Hematopoietic multipotent progenitor cell (in vitro differentiated cells): ENCODE measurements at regions not wholly inside any gene's neighbourhood (a gene's known extent, or its start where the extent isn't known, plus 50 kb on each side); places are given as distances from the start of the nearest gene placed in this dataset.

Experiments
- DNase-seq, 3 donors: peaks; one replicate each; pipeline ENCODE4 v3.0.0-alpha.2; 2011 to 2015; ENCODE audit warnings: low read depth in 2 of 3, low spot score in 2 of 3

DNA sequence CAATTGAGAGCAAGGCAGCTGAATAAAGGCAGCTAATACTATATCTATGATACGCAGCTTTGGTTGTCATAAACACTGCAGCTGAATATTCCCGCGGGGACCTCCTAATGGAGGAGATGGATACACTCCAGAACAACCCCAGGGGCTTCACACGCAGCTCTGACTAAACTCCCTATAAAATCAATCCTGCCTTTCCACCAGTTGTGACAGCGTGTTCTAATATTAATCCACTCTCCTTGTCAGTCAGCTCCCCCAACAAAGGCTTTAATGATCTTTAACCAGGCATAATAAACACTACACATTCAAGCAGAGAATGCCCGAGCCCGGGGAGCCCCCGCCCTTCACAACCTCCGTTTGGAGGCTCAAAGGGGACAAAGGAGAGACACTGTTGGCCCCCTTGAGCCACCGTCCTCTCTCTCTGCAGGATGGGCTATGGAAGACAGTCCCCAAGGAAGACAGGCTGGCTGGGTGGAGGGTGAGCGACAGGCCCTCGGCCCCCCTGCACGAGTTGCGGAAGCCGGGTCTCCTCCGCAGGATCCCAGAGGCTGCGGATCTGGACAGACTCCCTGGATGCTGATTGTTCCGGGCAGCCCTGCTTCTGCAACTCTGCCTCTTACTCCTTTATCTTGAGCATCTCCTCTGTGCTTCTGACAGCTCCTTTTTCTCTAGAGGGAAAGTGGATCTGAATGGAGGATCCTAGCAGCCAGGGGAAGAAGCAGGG is 565.2 kb downstream of the BUD13 start:
- DNase-seq = no peak

DNA sequence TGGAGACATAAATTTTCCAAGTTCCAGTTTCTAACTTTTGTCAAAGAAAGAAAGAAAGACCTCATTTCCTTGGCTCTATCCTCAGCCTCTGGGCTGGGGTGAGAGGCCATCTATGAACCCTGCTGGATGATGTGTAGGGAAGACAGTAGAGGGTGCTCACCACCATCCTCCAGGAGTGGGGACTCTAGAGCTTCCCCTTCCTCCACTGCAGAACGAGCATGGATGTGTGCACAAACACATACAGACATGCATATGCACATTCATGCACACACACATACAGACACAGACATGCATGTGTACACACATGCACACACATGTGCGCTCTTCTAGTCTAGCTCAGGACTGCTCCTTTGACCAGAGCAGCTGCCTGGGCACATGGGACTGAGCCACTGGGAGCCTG is 565.8 kb downstream of the BUD13 start:
- no peak for DNase-seq

DNA sequence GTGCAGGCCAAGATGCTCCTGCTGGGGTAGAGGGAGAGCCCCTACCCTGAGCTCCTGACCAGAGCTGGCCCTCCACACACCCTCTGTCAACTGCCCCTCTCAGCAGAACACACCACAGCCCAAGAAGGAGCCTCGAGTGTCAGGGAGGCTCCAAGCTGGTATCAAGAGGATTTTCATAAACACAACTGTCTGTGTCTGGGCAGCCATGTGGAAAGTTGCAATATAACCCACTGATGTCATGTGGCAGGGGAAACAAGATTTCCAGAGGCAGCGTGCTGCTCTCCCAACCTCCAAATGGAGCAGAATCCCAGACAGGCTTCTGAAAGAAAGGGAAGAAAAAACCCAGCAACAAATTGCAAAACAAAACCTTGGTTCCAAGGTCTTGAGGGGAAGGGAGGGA is 569.9 kb downstream of the BUD13 start:
- no peak for DNase-seq

DNA sequence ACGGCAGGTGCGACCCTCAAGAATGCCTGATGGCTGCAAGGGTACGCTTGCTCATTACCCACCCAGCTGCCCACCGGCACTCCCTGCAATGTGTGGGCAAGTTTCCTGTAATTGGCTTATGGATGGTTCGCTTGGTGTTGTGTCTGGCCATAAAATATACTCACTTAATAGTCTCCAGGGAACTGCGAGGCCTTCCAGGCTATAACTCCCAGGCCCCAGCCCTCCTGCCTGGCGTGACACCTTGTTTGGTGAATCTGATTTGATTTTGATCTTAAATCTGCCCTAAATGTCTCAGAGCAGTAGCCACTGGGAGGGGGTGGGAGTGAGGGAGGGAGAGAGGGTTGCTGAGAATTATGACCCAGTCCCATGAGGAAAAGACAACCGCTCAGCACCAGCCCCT is 572.2 kb downstream of the BUD13 start:
- DNase-seq = no peak

DNA sequence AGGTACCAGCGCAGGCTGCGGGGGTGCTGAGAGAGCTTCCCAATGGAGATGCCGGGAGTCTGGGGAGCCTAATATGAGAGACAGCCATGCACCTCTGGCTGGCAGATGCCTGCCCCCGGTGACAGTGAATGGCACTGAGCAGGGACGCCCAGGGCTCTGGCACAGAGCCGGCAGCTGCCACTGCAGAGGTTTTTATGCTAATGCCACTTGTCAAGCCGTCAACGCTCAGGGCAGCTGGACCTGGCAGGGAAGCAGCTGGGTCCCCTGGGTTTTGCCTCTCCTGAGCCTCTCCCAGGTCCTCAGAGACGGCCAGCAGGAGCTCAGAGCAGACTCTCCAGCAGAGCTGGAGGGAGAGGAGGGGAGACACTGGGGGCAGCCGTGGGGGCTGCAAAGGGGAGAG is 573.6 kb downstream of the BUD13 start:
- DNase-seq = no peak

DNA sequence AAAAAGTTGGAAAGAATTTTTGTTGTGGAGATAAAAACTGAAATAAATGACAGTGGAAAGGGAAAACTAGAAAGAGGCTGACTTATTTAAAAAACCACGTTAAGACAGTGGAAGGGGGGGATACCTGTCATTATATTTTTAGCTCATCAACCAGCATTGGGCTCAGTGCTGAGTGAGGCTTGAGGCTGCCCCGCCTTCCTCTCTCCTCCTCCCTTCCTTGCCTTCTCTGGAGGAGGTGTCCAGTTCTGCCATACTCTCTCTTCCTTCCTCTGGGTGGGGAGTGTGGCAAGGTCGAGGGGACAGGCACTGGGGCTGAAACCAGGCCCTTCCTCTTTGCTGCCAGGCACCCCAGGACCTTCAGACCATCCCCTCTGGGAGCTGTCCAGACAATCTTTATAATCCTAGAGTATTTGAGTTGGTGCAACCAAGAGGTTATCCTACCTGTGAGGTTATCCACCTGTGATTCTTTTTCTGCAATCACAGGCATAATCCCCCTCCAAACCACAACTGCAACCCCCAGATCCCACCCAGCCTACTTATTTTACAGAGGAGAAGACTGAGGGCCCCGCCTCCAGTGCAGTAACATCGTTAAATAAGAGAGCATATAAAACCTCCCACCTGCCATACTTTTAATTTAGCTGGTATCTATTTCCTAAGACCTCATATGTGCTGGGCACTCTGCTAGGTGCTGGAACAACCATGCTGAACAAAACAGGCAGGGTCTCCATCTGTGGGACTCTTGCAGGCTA is 578.5 kb downstream of the BUD13 start:
- no peak for DNase-seq

DNA sequence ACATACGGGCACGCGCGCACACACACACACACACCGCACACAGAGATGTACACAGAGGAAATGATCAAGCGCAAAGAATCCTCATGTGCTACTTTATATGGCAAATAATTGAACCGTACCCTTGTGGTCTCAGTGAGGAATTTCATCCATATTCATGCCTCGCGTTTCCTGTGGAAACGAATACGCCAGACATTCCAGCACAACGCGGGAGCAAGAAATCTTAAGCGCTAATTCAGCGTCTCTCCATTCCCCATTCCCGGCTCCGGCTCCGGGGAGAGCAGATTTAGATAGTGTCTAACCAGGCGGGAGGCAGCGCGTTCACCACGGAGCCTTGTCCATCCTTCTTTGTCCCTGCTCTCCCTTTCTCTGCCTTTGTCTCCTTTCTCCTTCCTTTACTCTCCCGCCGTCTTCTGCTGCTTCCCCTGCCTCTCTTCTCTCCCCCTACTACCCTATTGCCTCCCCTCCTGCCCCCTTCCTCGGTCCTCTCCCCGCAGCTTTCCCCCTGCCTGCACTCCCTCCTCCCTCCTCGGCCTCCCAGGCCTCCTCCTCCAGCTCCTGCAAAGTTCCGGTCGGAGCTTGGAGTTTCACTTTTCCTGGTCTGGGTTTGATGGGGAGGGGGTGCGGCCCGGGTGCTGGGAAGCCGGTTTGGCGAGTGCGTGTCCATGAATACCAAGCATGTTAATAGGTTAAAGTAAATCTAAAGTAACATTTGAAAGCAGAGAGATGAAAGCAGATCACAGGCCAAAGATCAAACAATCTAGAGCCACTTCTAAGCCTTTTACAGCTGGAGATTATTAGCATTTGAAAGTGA is 579.3 kb downstream of the BUD13 start:
- DNase-seq = no peak

DNA sequence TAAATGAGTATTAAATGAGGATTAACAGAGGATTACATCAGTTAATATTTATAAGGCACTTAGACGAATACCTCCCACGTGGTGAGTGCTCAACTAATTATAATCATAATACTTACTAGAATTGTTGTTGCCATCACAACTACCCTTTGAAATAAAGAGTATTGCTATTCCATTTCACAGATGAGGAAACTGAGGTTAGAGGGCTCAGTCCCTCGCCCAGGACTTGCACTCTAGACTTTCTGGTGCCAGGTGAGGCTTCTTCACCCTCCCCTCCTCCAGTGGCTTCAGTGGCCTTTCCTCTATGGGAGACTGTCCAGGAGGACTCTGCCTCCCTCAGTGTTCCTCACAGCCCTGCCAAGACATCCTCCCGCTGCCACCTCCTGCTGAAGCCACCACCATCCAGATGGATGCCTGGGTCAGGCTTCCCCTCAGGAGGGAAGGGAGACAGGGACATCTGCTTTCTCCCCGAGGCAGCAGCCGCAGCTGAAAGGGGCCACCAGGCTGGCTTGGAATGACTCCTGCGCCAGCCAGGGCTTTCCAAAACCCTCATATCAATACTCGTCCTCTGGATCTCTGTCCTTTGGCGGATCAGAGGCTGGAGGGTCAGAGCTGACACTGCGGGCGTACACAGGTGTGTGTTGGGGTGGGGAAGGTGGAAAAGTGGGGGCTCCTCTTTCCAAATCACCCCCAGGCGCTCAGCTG is 580.1 kb downstream of the BUD13 start:
- DNase-seq = no peak

DNA sequence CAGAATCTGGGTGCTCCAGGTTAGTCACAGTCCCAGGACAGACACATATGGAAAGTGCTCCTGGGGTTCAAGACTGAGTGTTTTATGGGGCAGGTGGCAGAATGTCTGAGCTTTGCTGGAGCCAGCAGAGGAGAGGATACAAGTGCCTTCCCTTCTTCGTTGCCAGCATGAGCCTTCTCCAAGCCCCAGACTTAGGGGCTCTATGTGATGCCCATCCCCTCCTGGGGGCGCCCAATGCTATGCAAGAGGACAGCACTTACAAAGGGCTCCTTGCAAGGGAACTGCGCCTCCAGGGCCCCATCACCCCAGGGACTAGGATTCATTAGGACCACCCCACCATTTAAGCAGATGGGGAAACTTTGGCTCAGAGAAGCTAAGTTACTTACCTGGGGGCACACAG is 581.9 kb downstream of the BUD13 start:
- DNase-seq = no peak

DNA sequence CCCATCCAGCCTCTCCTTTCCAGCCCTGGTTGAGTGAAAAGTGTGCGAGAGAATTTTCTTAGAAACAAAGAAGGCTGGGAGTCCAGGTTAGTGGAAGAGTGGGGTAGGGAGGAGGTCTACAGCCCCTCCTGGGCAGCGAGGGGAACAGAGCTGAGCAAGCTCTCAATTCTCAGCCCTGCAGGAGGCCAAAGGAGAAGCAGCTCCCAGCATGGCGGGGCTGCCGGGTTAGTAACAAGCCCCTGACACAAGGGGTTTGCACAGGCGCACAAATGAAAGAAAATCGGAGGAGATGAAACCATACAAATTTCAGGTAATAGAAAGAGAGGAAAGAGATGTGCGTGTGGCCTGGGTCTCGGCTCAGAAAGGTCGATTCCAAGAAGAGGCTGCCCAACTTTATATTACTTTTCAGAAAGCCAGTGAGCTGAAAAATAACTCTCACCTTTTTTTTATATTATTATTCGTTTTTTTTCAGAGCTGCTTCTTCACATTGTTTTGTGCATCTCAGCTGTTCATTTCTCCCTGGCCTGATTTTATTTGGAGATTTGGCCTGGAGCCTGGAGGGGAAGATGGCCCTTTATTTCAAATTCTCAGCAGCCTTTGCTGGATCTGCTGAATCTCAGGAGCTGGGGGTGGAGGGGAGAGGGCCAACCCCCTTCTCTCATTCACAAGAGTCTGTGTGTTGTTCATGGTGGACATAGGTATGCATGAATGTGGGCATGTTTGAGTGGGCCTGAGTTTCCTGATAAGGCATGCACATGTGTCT is 583.2 kb downstream of the BUD13 start:
- DNase-seq = no peak

DNA sequence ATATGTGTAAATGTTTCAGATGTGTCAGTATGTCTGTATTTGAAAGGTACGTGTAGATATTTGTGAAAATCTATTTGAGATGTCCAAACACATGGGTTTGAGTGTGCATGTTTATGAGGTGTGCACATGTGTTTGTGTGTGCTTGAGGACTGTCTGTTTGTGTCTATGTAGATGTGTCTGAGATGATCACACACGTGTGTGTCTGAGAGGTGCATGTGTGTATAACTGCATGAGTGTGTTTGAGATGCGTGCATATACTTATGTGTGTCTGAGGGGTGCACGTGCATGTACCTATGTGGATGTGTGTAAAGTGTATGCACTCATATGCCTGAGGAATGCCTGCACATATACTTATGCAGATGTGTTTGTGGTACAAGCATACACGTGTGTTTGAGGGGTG is 584.4 kb downstream of the BUD13 start:
- DNase-seq = no peak

DNA sequence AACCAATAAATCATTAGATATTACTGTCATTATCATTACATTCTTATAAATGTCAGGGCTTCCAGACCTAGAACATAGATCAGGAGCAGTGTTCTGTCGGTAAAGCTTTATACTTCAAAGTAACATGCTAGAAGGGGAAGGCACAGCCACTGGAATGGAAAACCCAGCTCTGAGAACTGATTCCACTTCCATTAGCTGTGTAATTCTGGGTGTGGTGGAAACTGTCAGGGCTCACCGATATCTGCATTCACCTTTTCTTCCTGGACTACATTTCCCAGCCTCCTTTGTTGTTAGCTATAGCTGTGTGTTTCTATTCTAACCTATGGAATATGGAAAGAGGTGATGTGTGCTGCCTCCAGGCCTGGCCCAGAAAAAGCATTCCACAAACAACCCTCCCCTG is 585.8 kb downstream of the BUD13 start:
- DNase-seq = no peak

DNA sequence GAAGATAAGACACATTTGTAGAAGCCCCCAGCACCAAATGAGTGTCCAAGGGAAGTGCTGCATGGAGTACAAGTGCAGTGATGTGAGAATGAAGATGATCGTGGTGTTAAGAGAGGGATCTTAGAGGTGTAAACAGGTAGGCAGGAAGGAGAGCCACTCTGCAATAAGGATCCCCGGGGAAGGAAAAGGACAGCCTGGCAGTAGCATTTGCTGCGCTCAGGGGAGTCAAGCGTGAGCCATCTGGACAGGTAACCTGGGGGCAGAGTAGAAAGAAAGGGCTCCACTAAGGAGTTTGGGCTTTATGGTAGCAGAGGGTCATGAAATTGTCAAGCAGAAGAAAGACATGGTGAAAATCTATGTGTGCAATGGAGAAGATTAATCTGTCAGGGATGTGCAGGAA is 587.2 kb downstream of the BUD13 start:
- no peak for DNase-seq

DNA sequence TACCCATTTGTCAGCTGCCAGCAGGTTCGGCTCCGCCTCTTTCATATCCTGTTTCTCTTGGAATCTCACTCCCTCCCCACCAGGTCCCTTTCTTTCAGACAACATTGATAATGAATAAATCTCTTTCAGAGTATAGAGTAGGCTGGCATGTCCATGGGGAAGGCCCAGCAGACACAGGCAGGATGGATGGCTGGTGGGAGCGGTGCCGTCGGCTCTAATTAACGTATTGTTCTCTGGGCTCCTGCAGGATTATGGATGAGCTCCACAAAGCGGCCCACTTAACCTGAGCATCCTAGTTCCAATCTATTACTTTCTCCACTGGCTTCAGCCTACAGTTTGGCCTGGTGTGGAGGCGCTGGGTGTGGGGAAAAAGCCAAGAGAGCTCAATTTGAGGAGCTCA is 588.0 kb downstream of the BUD13 start:
- no peak for DNase-seq

DNA sequence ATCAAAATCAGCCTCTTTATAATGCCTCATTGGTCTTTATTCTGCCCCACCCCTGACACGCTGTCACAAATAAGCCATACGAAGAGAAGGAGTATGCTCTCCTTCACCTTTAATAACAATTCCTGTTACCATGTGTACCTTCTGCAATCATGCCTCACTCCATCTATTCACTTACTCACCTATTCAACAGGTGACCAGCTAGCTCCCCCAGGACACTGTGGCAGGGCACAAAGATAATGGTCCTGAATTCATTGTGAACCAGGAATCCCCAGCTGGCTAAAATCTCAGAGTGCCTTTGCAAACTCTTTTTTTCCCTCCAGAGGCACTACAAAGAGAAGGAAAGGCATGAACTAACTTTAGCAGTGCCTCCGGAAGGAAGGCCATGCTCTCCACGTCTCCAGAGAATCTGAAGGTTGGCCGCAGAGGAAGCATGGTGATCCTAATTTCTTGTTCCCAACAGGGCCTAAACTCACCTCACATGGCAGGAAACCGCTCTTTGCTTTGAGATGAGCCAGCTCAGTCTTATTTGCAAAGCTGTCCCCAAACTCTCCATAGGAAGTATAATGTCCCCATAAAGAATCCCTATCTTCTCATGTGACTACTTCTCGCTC is 590.3 kb downstream of the BUD13 start:
- DNase-seq = no peak

DNA sequence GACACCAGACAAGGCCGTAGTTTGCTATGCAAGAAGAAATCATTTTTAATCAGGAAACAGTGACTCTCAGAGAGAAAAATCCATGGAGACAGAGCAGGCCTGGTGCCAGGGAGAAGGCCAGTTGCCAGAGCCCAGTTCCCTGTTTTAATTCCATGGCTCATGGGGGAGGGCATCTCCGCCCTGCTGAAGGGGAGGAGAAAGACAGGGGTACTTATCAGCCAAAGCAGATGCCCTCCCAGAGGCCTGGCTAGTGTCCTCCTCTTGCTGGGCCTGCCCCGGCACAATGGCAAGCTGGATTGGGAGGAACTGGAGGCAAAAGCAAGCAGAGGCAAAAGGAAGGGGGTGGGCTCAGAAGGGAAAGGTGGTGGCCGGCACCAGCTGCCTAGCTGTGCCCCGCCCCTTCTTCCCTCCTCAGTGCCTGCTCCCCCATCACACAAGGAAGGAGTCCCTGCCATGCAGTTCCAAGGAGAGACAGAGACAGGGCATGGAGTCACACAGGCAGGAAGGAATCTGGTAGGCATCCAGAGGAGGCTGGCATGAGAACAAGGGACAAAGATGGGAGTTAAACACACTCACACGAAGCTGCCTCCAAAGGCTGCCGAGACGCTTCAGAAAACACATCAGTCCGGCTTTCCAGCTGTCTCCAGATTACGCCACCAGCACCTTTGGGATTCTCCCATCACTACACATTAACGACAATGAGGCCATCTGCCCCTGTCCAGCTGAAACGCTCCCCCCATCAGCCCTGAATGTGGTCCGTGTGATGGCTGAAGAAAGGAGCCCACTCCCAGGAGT is 591.8 kb downstream of the BUD13 start:
- no peak for DNase-seq

DNA sequence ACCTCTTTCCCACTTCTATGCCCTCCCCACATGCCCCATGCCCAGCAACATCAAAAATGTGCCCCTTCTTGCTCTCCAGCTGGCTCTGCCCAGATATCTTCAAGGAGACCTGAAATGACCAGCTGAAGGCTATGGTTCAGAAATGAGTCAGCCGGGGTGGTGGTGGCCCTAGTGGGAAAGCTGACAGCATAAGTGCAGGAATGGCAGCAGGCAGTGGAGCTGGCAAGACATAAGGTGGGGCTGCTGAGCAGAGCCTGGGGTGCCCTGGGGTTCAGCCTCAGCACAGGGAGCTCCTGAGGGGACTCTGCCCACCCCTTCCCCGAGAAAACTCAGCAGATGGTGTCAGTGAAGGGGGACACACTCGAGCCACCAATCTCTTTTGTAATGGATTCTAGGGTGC is 593.4 kb downstream of the BUD13 start:
- no peak for DNase-seq

DNA sequence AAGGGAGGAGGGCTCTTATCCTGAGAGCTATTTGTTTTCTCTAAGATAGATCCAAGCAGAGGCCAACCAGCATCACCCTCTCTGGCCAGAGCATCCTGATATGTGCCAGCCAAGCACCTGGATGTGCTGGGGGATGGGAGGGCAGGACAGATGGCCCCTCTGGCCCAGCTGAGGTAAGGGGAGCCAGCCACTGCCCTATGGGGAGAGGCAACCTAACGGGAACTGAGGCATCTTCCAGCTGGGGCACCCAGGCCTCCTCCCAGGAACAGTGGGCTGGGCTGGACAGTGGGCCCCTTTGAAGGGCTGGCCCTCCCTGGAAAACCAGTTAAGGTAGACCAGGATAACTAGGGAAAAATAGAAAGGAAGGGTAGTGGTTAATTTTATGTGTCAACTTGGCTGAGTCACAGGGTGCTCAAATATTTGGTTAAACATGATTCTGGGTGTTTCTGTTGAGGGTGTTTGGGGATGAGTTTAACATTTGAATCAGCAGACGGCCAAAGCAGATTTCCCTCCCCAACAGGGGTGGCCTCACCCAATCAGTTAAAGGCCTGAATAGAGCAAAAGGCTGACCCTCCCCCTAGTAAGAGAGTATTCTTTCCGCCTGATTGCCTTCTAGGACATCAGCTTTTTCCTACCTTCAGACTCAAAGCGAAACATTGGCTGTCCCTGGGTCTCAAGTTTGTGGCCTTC is 595.1 kb downstream of the BUD13 start:
- DNase-seq = no peak
